GM13976 (cell line): ENCODE measurements at regions not wholly inside any gene's neighbourhood (a gene's known extent, or its start where the extent isn't known, plus 50 kb on each side); places are given as distances from the start of the nearest gene placed in this dataset.

Experiments
- DNase-seq: peaks from one replicate; pipeline ENCODE4 v3.0.0; 2012; ENCODE audit warnings: low spot score
- in situ Hi-C: fragments of 300-500 bp; cut with MboI; formaldehyde crosslinking; loops from one replicate; pipeline ENCODE4 v1.12.0; 2022; ENCODE audit warnings: low sequenced_read_pairs, mixed read lengths, inconsistent platforms; ENCODE audit not compliant: unreplicated experiment
- TF ChIP-seq, protein P1 (sequence below): IDR thresholded peaks from 2 replicates; pipeline ENCODE4 v1.5.1; 2012; ENCODE audit warnings: borderline replicate concordance, mild to moderate bottlenecking; ENCODE audit not compliant: insufficient read depth; ENCODE audit errors: extremely low read depth, missing control alignments, control extremely low read depth

GRCh38 chr11:81129618-81130017 lies 1604.0 kb downstream of the FAM181B start:
- in situ Hi-C loops = no loop called here
- TF ChIP-seq, protein P1, sequence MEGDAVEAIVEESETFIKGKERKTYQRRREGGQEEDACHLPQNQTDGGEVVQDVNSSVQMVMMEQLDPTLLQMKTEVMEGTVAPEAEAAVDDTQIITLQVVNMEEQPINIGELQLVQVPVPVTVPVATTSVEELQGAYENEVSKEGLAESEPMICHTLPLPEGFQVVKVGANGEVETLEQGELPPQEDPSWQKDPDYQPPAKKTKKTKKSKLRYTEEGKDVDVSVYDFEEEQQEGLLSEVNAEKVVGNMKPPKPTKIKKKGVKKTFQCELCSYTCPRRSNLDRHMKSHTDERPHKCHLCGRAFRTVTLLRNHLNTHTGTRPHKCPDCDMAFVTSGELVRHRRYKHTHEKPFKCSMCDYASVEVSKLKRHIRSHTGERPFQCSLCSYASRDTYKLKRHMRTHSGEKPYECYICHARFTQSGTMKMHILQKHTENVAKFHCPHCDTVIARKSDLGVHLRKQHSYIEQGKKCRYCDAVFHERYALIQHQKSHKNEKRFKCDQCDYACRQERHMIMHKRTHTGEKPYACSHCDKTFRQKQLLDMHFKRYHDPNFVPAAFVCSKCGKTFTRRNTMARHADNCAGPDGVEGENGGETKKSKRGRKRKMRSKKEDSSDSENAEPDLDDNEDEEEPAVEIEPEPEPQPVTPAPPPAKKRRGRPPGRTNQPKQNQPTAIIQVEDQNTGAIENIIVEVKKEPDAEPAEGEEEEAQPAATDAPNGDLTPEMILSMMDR = no peak
- DNase-seq = no peak

- TF ChIP-seq, protein P1 = no peak
- in situ Hi-C loops = no loop called here
- no peak for DNase-seq
Observed at GRCh38 chr11:81112718-81113117, 1620.9 kb downstream of the FAM181B start.

DNA sequence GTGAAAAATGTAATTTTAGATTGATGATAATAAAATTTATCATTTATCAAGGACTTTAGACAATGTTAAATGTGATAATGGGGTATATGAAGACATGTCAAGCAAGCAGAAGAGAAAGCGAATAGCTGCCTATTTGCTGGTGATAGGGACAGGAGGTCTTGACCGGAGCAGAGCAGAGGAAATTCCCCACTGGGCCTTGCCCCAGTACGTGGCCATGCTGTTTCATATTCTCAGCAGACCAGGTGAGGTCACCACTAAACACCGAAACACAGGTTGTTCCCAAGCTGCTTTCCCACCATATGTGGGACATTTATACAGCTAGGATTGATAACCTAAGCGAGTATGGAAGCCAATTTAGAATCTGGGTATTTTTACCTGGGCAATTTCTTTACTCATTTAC lies 1629.6 kb downstream of the FAM181B start:
- DNase-seq = no peak
- in situ Hi-C loops = no loop called here
- TF ChIP-seq, protein P1 = no peak

DNA sequence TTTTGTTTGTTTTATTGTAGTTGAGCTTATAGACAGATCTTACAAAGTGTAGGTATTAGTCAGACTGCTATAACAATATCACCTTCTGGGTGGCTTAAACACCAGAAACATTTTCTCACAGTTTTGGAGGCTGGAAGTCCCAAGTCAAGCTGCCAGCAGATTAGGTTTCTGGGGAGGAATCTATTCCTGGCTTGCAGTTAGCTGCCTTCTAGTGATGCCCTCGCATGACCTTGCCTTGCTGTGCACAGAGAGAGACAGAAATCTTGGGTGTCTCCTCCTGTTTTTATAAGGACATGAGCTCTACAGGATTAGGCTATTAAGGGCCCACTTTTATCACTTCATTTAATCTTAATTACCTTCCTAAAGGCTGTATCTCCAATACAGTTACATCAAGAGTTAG lies 1635.2 kb downstream of the FAM181B start:
- no peak for DNase-seq
- in situ Hi-C loops = no loop called here
- TF ChIP-seq, protein P1 = no peak

GRCh38 chr11:81092522-81092921 lies 1641.1 kb downstream of the FAM181B start:
- in situ Hi-C loops = no loop called here
- TF ChIP-seq, protein P1 = no peak
- no peak for DNase-seq

- TF ChIP-seq, protein P1 = no peak
- in situ Hi-C loops = no loop called here
- DNase-seq = no peak
Observed at GRCh38 chr11:81089242-81089641, 1644.4 kb downstream of the FAM181B start.

- TF ChIP-seq, protein P1 = no peak
- in situ Hi-C loops = no loop called here
- no peak for DNase-seq
Observed at GRCh38 chr11:81080476-81080875, 1639.6 kb upstream of the TENM4 start.
